ENCODE measurements at regions not wholly inside any gene's neighbourhood (a gene's known extent, or its start where the extent isn't known, plus 50 kb on each side); places are given as distances from the start of the nearest gene placed in this dataset.

DNA sequence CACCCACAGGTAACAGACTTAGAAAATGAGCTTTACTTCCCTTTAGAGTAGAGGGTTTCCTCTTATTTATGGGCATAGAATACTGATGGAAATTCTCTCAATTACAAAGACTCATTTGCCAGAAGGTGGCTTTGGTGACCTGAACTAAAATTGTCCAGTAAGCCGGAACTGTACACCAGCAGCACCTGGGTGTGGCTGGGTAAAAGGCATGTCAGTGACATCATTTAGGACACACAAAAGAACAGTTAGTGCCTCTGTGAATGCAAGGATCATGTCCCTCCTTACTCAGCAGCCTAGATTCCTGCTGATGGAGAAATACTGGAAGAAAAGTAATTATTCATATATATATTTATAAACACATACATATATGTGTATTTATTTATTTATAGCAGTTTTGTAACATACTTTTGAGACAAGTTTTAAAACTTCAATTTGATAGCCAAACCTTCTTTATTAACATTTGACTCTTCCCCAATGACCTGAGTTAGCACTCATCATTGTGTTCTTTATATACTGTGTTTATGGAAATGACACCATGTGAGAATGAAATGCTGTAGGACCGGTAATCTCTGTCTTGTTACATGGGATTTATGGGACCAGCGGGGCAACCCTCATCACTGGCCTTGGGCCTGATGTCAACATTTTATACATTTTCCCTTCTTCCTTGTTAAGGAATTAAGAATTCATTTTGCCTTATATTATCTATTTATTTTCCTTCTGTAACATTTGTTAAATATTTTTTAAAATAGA lies 274.4 kb downstream of the BRINP2 start:
- TF ChIP-seq CTCF (conservative IDR thresholded peaks at IDR 0.05 in 1 of 2, IDR thresholded peaks at IDR 0.05 in 1 of 2; ENCODE audit: low read depth in 1 of 2, low read length in 2 of 2) (no peak), EZH2 (IDR thresholded peaks at IDR 0.05; ENCODE audit: low read length, missing control alignments) (no peak)
